Lung (tissue), 11 donors: ENCODE measurements at regions not wholly inside any gene's neighbourhood (a gene's known extent, or its start where the extent isn't known, plus 50 kb on each side); places are given as distances from the start of the nearest gene placed in this dataset.

Experiments used
- ATAC-seq: fragments of 200-7000 bp; cut with Tn5 transposase; one replicate; pipeline ENCODE4 v1.9.1; 2020; ENCODE audit warnings: moderate number of reproducible peaks; ENCODE audit not compliant: insufficient read depth, low FRiP score
- DNase-seq, 3 donors: peaks; one replicate each; pipeline ENCODE4 v3.0.0-alpha.2; 2013 to 2017
- H3K27ac ChIP-seq, 2 donors: one replicate each; pipeline ENCODE4 v1.5.1; 2013; ENCODE audit warnings: mild to moderate bottlenecking in 2 of 2, moderate library complexity in 2 of 2, control low read depth in 1 of 2, inconsistent platforms in 1 of 2, low read depth in 1 of 2, low read length in 1 of 2
- H3K27me3 ChIP-seq, 3 donors: one replicate each; pipeline ENCODE4 v1.5.1; 2013; ENCODE audit warnings: low read length in 2 of 3; ENCODE audit not compliant: control insufficient read depth in 3 of 3, insufficient read depth in 3 of 3
- H3K36me3 ChIP-seq, 4 donors: one replicate each; pipeline ENCODE4 v1.5.1; 2013; ENCODE audit warnings: low read length in 4 of 4, mild to moderate bottlenecking in 1 of 4, moderate library complexity in 1 of 4; ENCODE audit not compliant: control insufficient read depth in 4 of 4, insufficient read depth in 4 of 4
- H3K4me1 ChIP-seq, 5 donors: one replicate each; pipeline ENCODE4 v1.5.1; 2013; ENCODE audit warnings: low read length in 5 of 5, mild to moderate bottlenecking in 2 of 5, moderate library complexity in 1 of 5; ENCODE audit not compliant: control insufficient read depth in 5 of 5, insufficient read depth in 5 of 5
- H3K4me3 ChIP-seq: one replicate; pipeline ENCODE4 v1.5.1; 2013; ENCODE audit warnings: mild to moderate bottlenecking, control low read depth, moderate library complexity
- H3K9ac ChIP-seq, 2 donors: one replicate each; pipeline ENCODE4 v1.5.1; 2013; ENCODE audit warnings: low read length in 2 of 2, control low read depth in 1 of 2; ENCODE audit not compliant: insufficient read depth in 1 of 2
- H3K9me3 ChIP-seq, 4 donors: one replicate each; pipeline ENCODE4 v1.5.1; 2013; ENCODE audit warnings: low read length in 3 of 4, mild to moderate bottlenecking in 1 of 4, moderate library complexity in 1 of 4; ENCODE audit not compliant: control insufficient read depth in 4 of 4, insufficient read depth in 3 of 4
- CTCF ChIP-seq: IDR thresholded peaks from 2 replicates; pipeline ENCODE4 v1.5.1; 2012; ENCODE audit warnings: mild to moderate bottlenecking; ENCODE audit errors: control extremely low read depth, extremely low read depth
- WGBS, 2 donors: extraction: QIAGEN DNeasy Blood & Tissue Kit; methylation state at CpG; one replicate each; pipeline ENCODE4 v1.1.7; 2013; 5-methylcytosine and 5-hydroxymethylcytosine counted together
- donor health status: control.
- donor health status: control.
- donor health status: Bipolar disorder and iron deficiency.
- donor health status: healthy.
- donor health status: DM: yes; HTN: yes; CAD: no.

- ATAC-seq (no peak), DNase-seq (no peak)
- H3K9ac ChIP-seq = no peak overlapping the region
- H3K27me3 ChIP-seq = peaks cover 0 to 11% (median 0%) of the 10 kb centered on the region in 3 donors
- TF ChIP-seq CTCF = no peak
- H3K4me1 ChIP-seq = peaks cover 0 to 36% (median 10%) of the 10 kb centered on the region in 5 donors
- H3K4me3 ChIP-seq = no peak overlapping the region
- H3K9me3 ChIP-seq = no peaks in the 10 kb centered on the region
- H3K27ac ChIP-seq = no peak overlapping the region
- H3K36me3 ChIP-seq = no peaks in the 10 kb centered on the region
- WGBS, 2 donors = 52 to 57% methylated on average over 4 of the region's 4 CpGs
Measured at GRCh38 chr4:53705972-53706371, 114.7 kb upstream of the LNX1 start.

- no peaks in the 10 kb centered on the region for H3K36me3 ChIP-seq
- H3K9ac ChIP-seq = no peak overlapping the region
- H3K4me1 ChIP-seq = peaks cover 0 to 36% (median 10%) of the 10 kb centered on the region in 5 donors
- H3K4me3 ChIP-seq = no peak overlapping the region
- H3K27ac ChIP-seq = no peak overlapping the region
- DNase-seq (no peak), ATAC-seq (no peak)
- H3K27me3 ChIP-seq = peaks cover 0 to 7% (median 0%) of the 10 kb centered on the region in 3 donors
- WGBS, 2 donors = 75 to 80% methylated on average over 3 of the region's 3 CpGs
- TF ChIP-seq CTCF = no peak
- no peaks in the 10 kb centered on the region for H3K9me3 ChIP-seq
Measured at GRCh38 chr4:53705151-53705764, 114.0 kb upstream of the LNX1 start.

- no peak overlapping the region for H3K27ac ChIP-seq
- DNase-seq (no peak), ATAC-seq (no peak)
- H3K27me3 ChIP-seq = peaks cover 0 to 7% (median 0%) of the 10 kb centered on the region in 3 donors
- H3K4me3 ChIP-seq = no peak overlapping the region
- TF ChIP-seq CTCF = no peak
- H3K36me3 ChIP-seq = no peaks in the 10 kb centered on the region
- no peak overlapping the region for H3K9ac ChIP-seq
- peaks cover 0 to 36% (median 10%) of the 10 kb centered on the region in 5 donors for H3K4me1 ChIP-seq
- no peaks in the 10 kb centered on the region for H3K9me3 ChIP-seq
- WGBS, 2 donors = 90 to 93% methylated on average over 2 of the region's 2 CpGs
Measured at GRCh38 chr4:53704329-53704728, 113.0 kb upstream of the LNX1 start.

- H3K4me3 ChIP-seq = no peak overlapping the region
- H3K9ac ChIP-seq = peak overlapping the region in 1 of 2 donors; percentile 53
- H3K9me3 ChIP-seq = no peaks in the 10 kb centered on the region
- H3K27me3 ChIP-seq = peaks cover 0 to 5% (median 0%) of the 10 kb centered on the region in 3 donors
- no peak for TF ChIP-seq CTCF
- peak overlapping the region in 1 of 2 donors; percentile 90 for H3K27ac ChIP-seq
- H3K4me1 ChIP-seq = peaks cover 0 to 30% (median 10%) of the 10 kb centered on the region in 5 donors
- ATAC-seq = no peak
- WGBS, 2 donors = 41 to 76% methylated on average over 7 of the region's 7 CpGs
- H3K36me3 ChIP-seq = no peaks in the 10 kb centered on the region
- DNase-seq = peak in 1 of 3 donors; percentile 15
Measured at GRCh38 chr4:53703267-53703655, 112.0 kb upstream of the LNX1 start.
